AG09319 (cell line): ENCODE measurements at regions not wholly inside any gene's neighbourhood (a gene's known extent, or its start where the extent isn't known, plus 50 kb on each side); places are given as distances from the start of the nearest gene placed in this dataset.

Source experiments
- DNase-seq: peaks from one replicate; pipeline ENCODE4 v3.0.0-alpha.2; 2010; ENCODE audit warnings: low read depth; ENCODE audit errors: extremely low read depth
- TF ChIP-seq, protein P1 (sequence below): IDR thresholded peaks from 2 replicates; pipeline ENCODE4 v1.5.1; 2011; ENCODE audit warnings: low read depth, mild to moderate bottlenecking, inconsistent platforms, low read length, moderate library complexity

DNA sequence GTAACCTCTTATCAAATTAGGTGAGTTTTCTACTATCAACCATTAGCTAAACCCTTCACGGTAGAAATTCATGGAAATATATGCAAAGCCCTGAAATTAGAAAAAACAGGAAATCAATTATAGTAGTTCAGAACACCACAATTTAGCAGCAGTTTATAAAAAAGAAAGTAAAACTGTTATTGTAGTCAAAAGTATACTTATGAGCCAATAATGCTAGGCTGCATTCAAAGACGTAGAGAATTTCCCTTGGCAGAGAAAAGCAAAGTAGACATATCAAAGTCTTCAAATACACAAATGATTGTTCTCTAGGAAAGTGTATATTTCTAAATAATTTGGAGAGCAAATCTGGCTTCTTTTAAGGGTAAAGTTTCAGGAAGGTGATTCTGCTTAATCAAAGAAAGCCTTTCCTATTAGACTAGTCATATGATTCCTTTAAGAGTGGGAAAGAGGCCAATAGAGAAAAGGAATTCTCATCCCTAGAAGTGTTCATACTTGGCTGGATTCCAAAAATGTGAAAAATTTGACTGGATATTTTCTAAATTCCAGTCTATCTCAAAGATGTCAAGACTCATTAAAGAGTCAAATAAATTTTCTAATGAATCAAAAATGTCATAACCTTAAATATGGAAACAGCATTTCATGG lies 185.5 kb downstream of the SMC2 start:
- TF ChIP-seq, protein P1, sequence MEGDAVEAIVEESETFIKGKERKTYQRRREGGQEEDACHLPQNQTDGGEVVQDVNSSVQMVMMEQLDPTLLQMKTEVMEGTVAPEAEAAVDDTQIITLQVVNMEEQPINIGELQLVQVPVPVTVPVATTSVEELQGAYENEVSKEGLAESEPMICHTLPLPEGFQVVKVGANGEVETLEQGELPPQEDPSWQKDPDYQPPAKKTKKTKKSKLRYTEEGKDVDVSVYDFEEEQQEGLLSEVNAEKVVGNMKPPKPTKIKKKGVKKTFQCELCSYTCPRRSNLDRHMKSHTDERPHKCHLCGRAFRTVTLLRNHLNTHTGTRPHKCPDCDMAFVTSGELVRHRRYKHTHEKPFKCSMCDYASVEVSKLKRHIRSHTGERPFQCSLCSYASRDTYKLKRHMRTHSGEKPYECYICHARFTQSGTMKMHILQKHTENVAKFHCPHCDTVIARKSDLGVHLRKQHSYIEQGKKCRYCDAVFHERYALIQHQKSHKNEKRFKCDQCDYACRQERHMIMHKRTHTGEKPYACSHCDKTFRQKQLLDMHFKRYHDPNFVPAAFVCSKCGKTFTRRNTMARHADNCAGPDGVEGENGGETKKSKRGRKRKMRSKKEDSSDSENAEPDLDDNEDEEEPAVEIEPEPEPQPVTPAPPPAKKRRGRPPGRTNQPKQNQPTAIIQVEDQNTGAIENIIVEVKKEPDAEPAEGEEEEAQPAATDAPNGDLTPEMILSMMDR = no peak
- no peak for DNase-seq

DNA sequence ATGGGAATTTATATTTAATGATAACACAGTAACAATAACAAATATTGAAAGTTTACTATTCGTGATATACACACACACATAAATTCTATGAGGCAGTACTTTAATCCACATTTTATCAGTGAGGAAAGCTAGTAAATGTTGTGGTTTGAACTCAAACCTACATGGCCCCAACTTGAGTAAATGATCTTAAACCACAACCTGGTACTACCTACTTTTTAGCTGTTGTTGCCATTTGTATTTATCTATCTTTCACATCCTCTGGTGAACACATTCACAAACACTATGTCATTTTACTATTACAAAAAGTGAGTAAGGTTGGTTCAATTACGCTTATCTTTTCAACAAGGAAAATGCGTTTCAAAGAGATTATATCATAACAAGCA lies 186.1 kb downstream of the SMC2 start:
- TF ChIP-seq, protein P1 = no peak
- DNase-seq = no peak

DNA sequence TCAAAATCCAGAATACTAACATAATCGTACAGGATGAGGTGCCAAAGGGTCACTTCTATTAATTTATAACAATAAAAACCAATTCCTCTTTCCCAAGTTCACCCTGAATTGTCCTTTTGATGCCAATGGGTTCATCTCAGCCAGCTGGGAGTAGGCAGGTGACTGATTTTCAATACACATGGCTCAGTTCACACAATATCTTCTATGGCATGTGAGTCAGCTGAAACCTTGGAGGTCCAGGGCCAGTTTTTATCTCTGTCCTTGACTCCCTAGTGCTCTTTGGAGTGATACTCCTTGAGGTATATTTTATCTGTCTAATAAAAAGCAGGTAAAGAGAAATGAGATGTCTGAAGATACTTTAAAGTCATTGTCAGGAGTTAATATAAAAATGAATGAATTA lies 186.6 kb downstream of the SMC2 start:
- TF ChIP-seq, protein P1 = no peak
- no peak for DNase-seq

DNA sequence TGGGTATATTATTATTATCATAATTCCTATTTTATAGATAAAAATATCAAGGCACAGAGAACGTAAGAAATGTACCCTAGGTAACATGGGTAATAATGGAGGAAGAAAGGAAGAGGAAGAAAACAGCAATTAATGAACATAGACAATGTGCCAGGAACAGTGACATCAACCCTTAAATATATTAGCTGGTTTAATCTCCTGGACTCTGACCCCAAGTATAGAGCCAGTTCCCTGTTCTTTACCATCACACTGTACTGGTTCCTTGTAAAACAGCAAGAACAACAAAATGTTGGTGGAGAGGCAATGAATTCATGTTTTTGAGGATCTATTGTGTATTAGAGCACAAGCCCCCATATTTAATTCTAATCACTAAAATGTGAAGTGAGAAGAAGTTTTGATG lies 192.1 kb downstream of the SMC2 start:
- DNase-seq = no peak
- TF ChIP-seq, protein P1 = no peak

DNA sequence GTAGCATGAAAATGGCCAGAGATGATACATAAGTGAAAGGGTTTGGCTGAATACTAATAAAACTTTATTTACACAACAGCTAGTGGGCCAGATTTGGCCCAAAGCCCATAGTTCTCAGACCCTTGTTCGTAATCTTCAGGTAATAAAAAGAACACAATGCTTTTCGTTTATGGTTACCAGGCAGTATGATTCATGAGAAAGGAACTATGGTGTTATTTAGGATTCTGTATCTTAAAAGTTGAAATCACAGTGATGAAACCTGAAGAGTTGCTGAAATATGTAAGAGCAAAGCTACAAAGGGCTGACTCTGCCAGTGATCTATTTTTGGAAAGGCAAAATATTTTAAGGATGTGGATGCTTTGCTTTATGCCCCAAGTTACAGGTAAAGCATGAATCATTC lies 192.7 kb downstream of the SMC2 start:
- no peak for DNase-seq
- TF ChIP-seq, protein P1 = no peak

DNA sequence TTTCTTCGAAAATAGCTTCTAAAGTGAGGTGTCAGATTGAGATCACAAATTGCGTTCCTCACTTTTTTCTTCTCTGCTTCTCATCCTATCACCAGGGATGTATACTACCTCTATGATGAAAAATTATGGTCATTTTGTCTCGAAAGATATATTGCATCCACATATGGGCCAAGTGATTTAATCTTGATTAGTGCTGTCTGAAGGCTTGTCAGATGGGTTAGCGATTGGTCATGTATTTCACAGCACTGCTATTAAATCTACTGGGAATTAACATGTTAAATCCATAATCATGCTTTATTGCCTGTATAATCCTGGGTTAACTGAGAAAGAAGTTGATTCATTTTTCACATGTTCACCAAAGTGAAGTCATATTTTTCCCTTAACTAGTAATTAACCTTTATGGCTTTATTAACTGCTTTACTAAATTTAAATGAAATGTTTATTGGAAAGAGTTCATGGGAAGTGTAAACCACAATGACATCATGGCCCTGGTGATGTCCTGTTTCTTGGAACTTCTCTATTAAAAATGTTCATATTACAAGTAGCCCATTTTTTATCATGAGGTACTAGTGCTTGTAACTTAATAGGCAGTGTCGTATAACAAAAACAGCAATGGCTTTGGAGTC lies 193.3 kb downstream of the SMC2 start:
- TF ChIP-seq, protein P1 = no peak
- no peak for DNase-seq

DNA sequence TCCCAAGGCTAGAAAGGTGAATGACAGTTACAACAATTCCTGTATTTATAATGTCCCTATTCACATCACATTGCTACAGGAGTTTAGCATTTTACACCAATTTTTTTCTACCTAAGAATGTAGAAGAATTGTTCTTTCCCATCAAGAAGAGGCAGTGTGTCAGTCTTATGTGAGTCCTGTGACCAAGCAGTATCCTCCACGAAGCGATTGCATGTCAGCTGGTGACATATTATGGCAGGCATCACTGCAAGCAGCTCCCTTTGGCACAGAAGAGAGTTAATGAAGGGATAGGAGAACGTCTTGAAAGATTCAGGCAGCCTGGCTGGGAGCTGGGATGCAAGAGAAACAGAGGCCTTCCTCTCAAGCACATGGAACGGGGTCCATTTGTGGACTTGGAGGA lies 199.8 kb downstream of the SMC2 start:
- TF ChIP-seq, protein P1 = no peak
- DNase-seq = no peak
